Trophoblast cell (in vitro differentiated cells and primary cell): ENCODE measurements at regions not wholly inside any gene's neighbourhood (a gene's known extent, or its start where the extent isn't known, plus 50 kb on each side); places are given as distances from the start of the nearest gene placed in this dataset.
A peak's percentile ranks its signal among the peaks of the same experiment; 100 is the strongest.

Source experiments
- DNase-seq, 2 donors: peaks; one replicate each; pipeline ENCODE4 v3.0.0-alpha.2; 2016
- H2AFZ ChIP-seq: 2 replicates; pipeline ENCODE4 v1.6.1; 2013; ENCODE audit warnings: low read length, moderate library complexity, mild to moderate bottlenecking; ENCODE audit not compliant: insufficient read depth, poor library complexity
- H2AK5ac ChIP-seq: 2 replicates; pipeline ENCODE4 v1.6.1; 2013; ENCODE audit warnings: mild to moderate bottlenecking, low read length
- H2BK120ac ChIP-seq: 2 replicates; pipeline ENCODE4 v1.6.1; 2013; ENCODE audit warnings: low read length, mild to moderate bottlenecking, moderate library complexity; ENCODE audit not compliant: insufficient read depth, poor library complexity
- H2BK12ac ChIP-seq: 2 replicates; pipeline ENCODE4 v1.6.1; 2013; ENCODE audit warnings: mild to moderate bottlenecking, low read length, moderate library complexity
- H2BK5ac ChIP-seq: 2 replicates; pipeline ENCODE4 v1.6.1; 2013; ENCODE audit warnings: low read length, low read depth, moderate library complexity, mild to moderate bottlenecking; ENCODE audit not compliant: poor library complexity
- H3K14ac ChIP-seq: 2 replicates; pipeline ENCODE4 v1.6.1; 2013; ENCODE audit warnings: mild to moderate bottlenecking, low read length
- H3K18ac ChIP-seq: 2 replicates; pipeline ENCODE4 v1.6.1; 2013; ENCODE audit warnings: mild to moderate bottlenecking, low read length
- H3K23ac ChIP-seq: 2 replicates; pipeline ENCODE4 v1.6.1; 2013; ENCODE audit warnings: low read length
- H3K27ac ChIP-seq: 2 replicates; pipeline ENCODE4 v1.5.1; 2013; ENCODE audit warnings: low read depth, mild to moderate bottlenecking, inconsistent platforms, low read length, moderate library complexity
- H3K27me3 ChIP-seq: 2 replicates; pipeline ENCODE4 v1.6.1; 2013; ENCODE audit warnings: inconsistent platforms, mild to moderate bottlenecking, low read length, moderate library complexity; ENCODE audit not compliant: insufficient read depth
- H3K36me3 ChIP-seq, 2 experiments: 1 replicate in 1 of 2; 2 replicates in 1 of 2; pipeline ENCODE4 v1.6.1; 2013; ENCODE audit warnings: low read length in 2 of 2, mild to moderate bottlenecking in 2 of 2, moderate library complexity in 1 of 2; ENCODE audit not compliant: insufficient read depth in 2 of 2, control insufficient read depth in 1 of 2
- H3K4ac ChIP-seq: 2 replicates; pipeline ENCODE4 v1.6.1; 2013; ENCODE audit warnings: low read depth, mild to moderate bottlenecking, low read length, moderate library complexity
- H3K4me1 ChIP-seq, 2 experiments: 1 replicate in 1 of 2; 2 replicates in 1 of 2; pipeline ENCODE4 v1.6.1; 2013; ENCODE audit warnings: low read length in 2 of 2, mild to moderate bottlenecking in 2 of 2, moderate library complexity in 1 of 2; ENCODE audit not compliant: insufficient read depth in 2 of 2, control insufficient read depth in 1 of 2
- H3K4me2 ChIP-seq: 2 replicates; pipeline ENCODE4 v1.6.1; 2013; ENCODE audit warnings: inconsistent platforms, mild to moderate bottlenecking, low read length, moderate library complexity
- H3K4me3 ChIP-seq: 2 replicates; pipeline ENCODE4 v1.5.1; 2013; ENCODE audit warnings: mild to moderate bottlenecking, low read depth, low read length, inconsistent platforms
- H3K79me1 ChIP-seq: one replicate; pipeline ENCODE4 v1.6.1; 2013; ENCODE audit warnings: low read length
- H3K79me2 ChIP-seq: 2 replicates; pipeline ENCODE4 v1.6.1; 2013; ENCODE audit warnings: low read length, mild to moderate bottlenecking; ENCODE audit not compliant: control insufficient read depth, insufficient read depth, poor library complexity
- H3K9ac ChIP-seq: 2 replicates; pipeline ENCODE4 v1.6.1; 2013; ENCODE audit warnings: mild to moderate bottlenecking, low read length
- H3K9me3 ChIP-seq: 2 replicates; pipeline ENCODE4 v1.6.1; 2013; ENCODE audit warnings: low read depth, mild to moderate bottlenecking, control low read depth, inconsistent platforms, low read length; ENCODE audit not compliant: insufficient read depth
- H4K12ac ChIP-seq: 2 replicates; pipeline ENCODE4 v1.6.1; 2013; ENCODE audit warnings: low read depth, mild to moderate bottlenecking, low read length, moderate library complexity
- H4K8ac ChIP-seq: 2 replicates; pipeline ENCODE4 v1.6.1; 2013; ENCODE audit warnings: low read depth, mild to moderate bottlenecking, low read length, moderate library complexity
- H4K91ac ChIP-seq: one replicate; pipeline ENCODE4 v1.6.1; 2013; ENCODE audit warnings: low read depth, mild to moderate bottlenecking, low read length, moderate library complexity
- WGBS: extraction: QIAGEN DNeasy Blood & Tissue Kit; methylation state at CpG from one replicate; pipeline ENCODE4 v1.1.7; 2013; ENCODE audit warnings: missing lambda C conversion rate; ENCODE audit not compliant: insufficient read length, insufficient coverage; ENCODE audit errors: extremely low coverage; 5-methylcytosine and 5-hydroxymethylcytosine counted together

- Histone ChIP-seq H3K4me3 (no peak overlapping the region), H3K79me1 (no peaks in the 10 kb centered on the region), H2AK5ac (no peak overlapping the region), H4K8ac (no peak overlapping the region), H3K4me1 (peaks cover 0 to 2% of the 10 kb centered on the region in 2 experiments), H3K18ac (no peak overlapping the region), H3K4me2 (no peak overlapping the region), H3K23ac (no peak overlapping the region), H3K9ac (no peak overlapping the region), H2BK12ac (no peak overlapping the region), H3K9me3 (no peaks in the 10 kb centered on the region), H3K79me2 (no peaks in the 10 kb centered on the region), H2AFZ (no peak overlapping the region), H2BK5ac (no peak overlapping the region), H2BK120ac (no peak overlapping the region), H3K27me3 (no peaks in the 10 kb centered on the region), H3K14ac (no peak overlapping the region), H3K27ac (no peak overlapping the region), H4K12ac (no peak overlapping the region), H4K91ac (no peak overlapping the region), H3K4ac (no peak overlapping the region), H3K36me3 (no peaks in the 10 kb centered on the region)
- no peak for DNase-seq
- WGBS, result no CpG with 5 or more reads among the region's 4 CpGs
Measured at GRCh38 chr3:160126761-160127160, 98.5 kb upstream of the C3orf80 start.

- H3K36me3 ChIP-seq, result no peaks in the 10 kb centered on the region
- H3K18ac ChIP-seq, result no peak overlapping the region
- H3K23ac ChIP-seq, result no peak overlapping the region
- H3K79me1 ChIP-seq, result no peaks in the 10 kb centered on the region
- H3K27ac ChIP-seq, result no peak overlapping the region
- no peak overlapping the region for H2AK5ac ChIP-seq
- no peak overlapping the region for H2BK120ac ChIP-seq
- DNase-seq, result peak; percentile 26 to 58
- H3K9me3 ChIP-seq, result no peaks in the 10 kb centered on the region
- no CpG with 5 or more reads among the region's 3 CpGs for WGBS
- H2AFZ ChIP-seq, result no peak overlapping the region
- no peak overlapping the region for H3K14ac ChIP-seq
- no peak overlapping the region for H3K4ac ChIP-seq
- no peak overlapping the region for H4K91ac ChIP-seq
- H4K8ac ChIP-seq, result no peak overlapping the region
- H3K79me2 ChIP-seq, result no peaks in the 10 kb centered on the region
- H3K27me3 ChIP-seq, result no peaks in the 10 kb centered on the region
- peaks cover 0 to 2% of the 10 kb centered on the region in 2 experiments for H3K4me1 ChIP-seq
- no peak overlapping the region for H3K4me2 ChIP-seq
- H2BK5ac ChIP-seq, result no peak overlapping the region
- H3K4me3 ChIP-seq, result no peak overlapping the region
- H4K12ac ChIP-seq, result no peak overlapping the region
- no peak overlapping the region for H2BK12ac ChIP-seq
- H3K9ac ChIP-seq, result no peak overlapping the region
Measured at GRCh38 chr3:160127308-160127707, 97.9 kb upstream of the C3orf80 start.

GRCh38 chr3:160128056-160128455 is 97.2 kb upstream of the C3orf80 start:
- H3K79me1 ChIP-seq, result no peaks in the 10 kb centered on the region
- H2BK120ac ChIP-seq, result no peak overlapping the region
- no peak overlapping the region for H3K14ac ChIP-seq
- H4K12ac ChIP-seq, result no peak overlapping the region
- no peak overlapping the region for H3K23ac ChIP-seq
- H3K18ac ChIP-seq, result no peak overlapping the region
- H4K91ac ChIP-seq, result peak overlapping the region; percentile 28
- H3K27me3 ChIP-seq, result no peaks in the 10 kb centered on the region
- no peak overlapping the region for H3K27ac ChIP-seq
- no peaks in the 10 kb centered on the region for H3K9me3 ChIP-seq
- no peak overlapping the region for H3K4ac ChIP-seq
- H3K4me3 ChIP-seq, result no peak overlapping the region
- no peak overlapping the region for H3K9ac ChIP-seq
- no peak overlapping the region for H2BK5ac ChIP-seq
- H3K4me1 ChIP-seq, result peaks cover 0 to 2% of the 10 kb centered on the region in 2 experiments
- no peaks in the 10 kb centered on the region for H3K36me3 ChIP-seq
- H2AK5ac ChIP-seq, result no peak overlapping the region
- H2AFZ ChIP-seq, result no peak overlapping the region
- no peak for DNase-seq
- H4K8ac ChIP-seq, result no peak overlapping the region
- no peak overlapping the region for H3K4me2 ChIP-seq
- H2BK12ac ChIP-seq, result no peak overlapping the region
- no peaks in the 10 kb centered on the region for H3K79me2 ChIP-seq

GRCh38 chr3:160129459-160130061 is 95.7 kb upstream of the C3orf80 start:
- Histone ChIP-seq H3K27me3 (no peaks in the 10 kb centered on the region), H2AFZ (no peak overlapping the region), H3K23ac (no peak overlapping the region), H3K4me2 (no peak overlapping the region), H3K18ac (no peak overlapping the region), H4K91ac (no peak overlapping the region), H3K9me3 (no peaks in the 10 kb centered on the region), H3K79me2 (no peaks in the 10 kb centered on the region), H2BK12ac (no peak overlapping the region), H3K79me1 (no peaks in the 10 kb centered on the region), H3K9ac (no peak overlapping the region), H2BK5ac (no peak overlapping the region), H4K12ac (no peak overlapping the region), H3K14ac (no peak overlapping the region), H3K36me3 (no peaks in the 10 kb centered on the region), H3K4ac (no peak overlapping the region), H4K8ac (no peak overlapping the region), H3K27ac (no peak overlapping the region), H2AK5ac (no peak overlapping the region), H3K4me3 (no peak overlapping the region), H3K4me1 (peaks cover 0 to 2% of the 10 kb centered on the region in 2 experiments), H2BK120ac (no peak overlapping the region)
- WGBS, result no CpG with 5 or more reads among the region's 4 CpGs
- peak in 1 of 2 donors; percentile 16 for DNase-seq
